Keratinocyte (primary cell): ENCODE measurements at regions not wholly inside any gene's neighbourhood (a gene's known extent, or its start where the extent isn't known, plus 50 kb on each side); places are given as distances from the start of the nearest gene placed in this dataset.

Experiments
- EZH2 ChIP-seq: IDR thresholded peaks from one replicate; pipeline ENCODE4 v1.6.1; 2012; ENCODE audit warnings: inconsistent platforms, mild to moderate bottlenecking, low read length, moderate library complexity
- TF ChIP-seq, protein P1 (sequence below), 3 experiments: IDR thresholded peaks in 1 of 3; conservative IDR thresholded peaks in 1 of 3; optimal IDR thresholded peaks in 1 of 3; 2 replicates in 2 of 3; 3 replicates in 1 of 3; pipeline versions ENCODE3 to v1.5.1; 2011; ENCODE audit warnings: low read length in 3 of 3, mild to moderate bottlenecking in 3 of 3, moderate library complexity in 2 of 3, control low read depth in 1 of 3, inconsistent platforms in 1 of 3; ENCODE audit not compliant: insufficient read depth in 2 of 3; ENCODE audit errors: extremely low read depth in 1 of 3

GRCh38 chr13:80476953-80477352, 136.0 kb upstream of the SPRY2 start:
- TF ChIP-seq, protein P1, sequence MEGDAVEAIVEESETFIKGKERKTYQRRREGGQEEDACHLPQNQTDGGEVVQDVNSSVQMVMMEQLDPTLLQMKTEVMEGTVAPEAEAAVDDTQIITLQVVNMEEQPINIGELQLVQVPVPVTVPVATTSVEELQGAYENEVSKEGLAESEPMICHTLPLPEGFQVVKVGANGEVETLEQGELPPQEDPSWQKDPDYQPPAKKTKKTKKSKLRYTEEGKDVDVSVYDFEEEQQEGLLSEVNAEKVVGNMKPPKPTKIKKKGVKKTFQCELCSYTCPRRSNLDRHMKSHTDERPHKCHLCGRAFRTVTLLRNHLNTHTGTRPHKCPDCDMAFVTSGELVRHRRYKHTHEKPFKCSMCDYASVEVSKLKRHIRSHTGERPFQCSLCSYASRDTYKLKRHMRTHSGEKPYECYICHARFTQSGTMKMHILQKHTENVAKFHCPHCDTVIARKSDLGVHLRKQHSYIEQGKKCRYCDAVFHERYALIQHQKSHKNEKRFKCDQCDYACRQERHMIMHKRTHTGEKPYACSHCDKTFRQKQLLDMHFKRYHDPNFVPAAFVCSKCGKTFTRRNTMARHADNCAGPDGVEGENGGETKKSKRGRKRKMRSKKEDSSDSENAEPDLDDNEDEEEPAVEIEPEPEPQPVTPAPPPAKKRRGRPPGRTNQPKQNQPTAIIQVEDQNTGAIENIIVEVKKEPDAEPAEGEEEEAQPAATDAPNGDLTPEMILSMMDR (optimal IDR thresholded peaks at IDR 0.05 in 1 of 3, IDR thresholded peaks at IDR 0.05 in 1 of 3, conservative IDR thresholded peaks at IDR 0.05 in 1 of 3; ENCODE audit: extremely low read depth in 1 of 3, insufficient read depth in 2 of 3, low read length in 3 of 3): no peak
- no peak for TF ChIP-seq EZH2
